ENCODE measurements at regions not wholly inside any gene's neighbourhood (a gene's known extent, or its start where the extent isn't known, plus 50 kb on each side); places are given as distances from the start of the nearest gene placed in this dataset.

GRCh38 chr5:58224221-58224620, 235.7 kb downstream of the PLK2 start:
- Histone ChIP-seq H3K4me3 (replicated peaks; ENCODE audit: insufficient read depth, low read length) (no peak overlapping the region), H3K27ac (replicated peaks) (no peak overlapping the region), H3K27me3 (ENCODE audit: insufficient read depth, poor library complexity, severe bottlenecking) (no peaks in the 10 kb centered on the region)
- no peak for DNase-seq (ENCODE audit: low read depth in 1 of 2, low spot score in 1 of 2)
- no peak for TF ChIP-seq GABPA (IDR thresholded peaks at IDR 0.05; ENCODE audit: low read depth)
- TF ChIP-seq SPI1 (IDR thresholded peaks at IDR 0.05; ENCODE audit: borderline replicate concordance, low read depth), result no peak
- TF ChIP-seq REST (IDR thresholded peaks at IDR 0.05; ENCODE audit: insufficient replicate concordance, low read depth), result no peak
- no peak for TF ChIP-seq POLR2AphosphoS5 (IDR thresholded peaks at IDR 0.05; ENCODE audit: low read depth)
- no peak for TF ChIP-seq CTCF (IDR thresholded peaks at IDR 0.05; ENCODE audit: insufficient read depth, low read length)

GRCh38 chr5:58215364-58215763, 244.5 kb downstream of the PLK2 start:
- no peak for DNase-seq (ENCODE audit: low read depth in 1 of 2, low spot score in 1 of 2)
- H3K27me3 ChIP-seq (ENCODE audit: insufficient read depth, poor library complexity, severe bottlenecking), result no peaks in the 10 kb centered on the region
- no peak overlapping the region for H3K4me3 ChIP-seq (replicated peaks; ENCODE audit: insufficient read depth, low read length)
- no peak for TF ChIP-seq SPI1 (IDR thresholded peaks at IDR 0.05; ENCODE audit: borderline replicate concordance, low read depth)
- no peak for TF ChIP-seq GABPA (IDR thresholded peaks at IDR 0.05; ENCODE audit: low read depth)
- TF ChIP-seq REST (IDR thresholded peaks at IDR 0.05; ENCODE audit: insufficient replicate concordance, low read depth), result no peak
- H3K27ac ChIP-seq (replicated peaks), result no peak overlapping the region

- no peaks in the 10 kb centered on the region for H3K27me3 ChIP-seq (ENCODE audit: insufficient read depth, poor library complexity, severe bottlenecking)
- TF ChIP-seq SPI1 (IDR thresholded peaks at IDR 0.05; ENCODE audit: borderline replicate concordance, low read depth) (no peak), POLR2AphosphoS5 (IDR thresholded peaks at IDR 0.05; ENCODE audit: low read depth) (no peak), GABPA (IDR thresholded peaks at IDR 0.05; ENCODE audit: low read depth) (no peak), REST (IDR thresholded peaks at IDR 0.05; ENCODE audit: insufficient replicate concordance, low read depth) (no peak), CTCF (IDR thresholded peaks at IDR 0.05; ENCODE audit: insufficient read depth, low read length) (no peak)
- H3K4me3 ChIP-seq (replicated peaks; ENCODE audit: insufficient read depth, low read length), result no peak overlapping the region
- H3K27ac ChIP-seq (replicated peaks), result no peak overlapping the region
- DNase-seq (ENCODE audit: low read depth in 1 of 2, low spot score in 1 of 2), result no peak
Observed at GRCh38 chr5:58211441-58211840, 248.4 kb downstream of the PLK2 start.

- H3K27ac ChIP-seq (replicated peaks), result no peak overlapping the region
- H3K4me3 ChIP-seq (replicated peaks; ENCODE audit: insufficient read depth, low read length), result no peak overlapping the region
- DNase-seq (ENCODE audit: low read depth in 1 of 2, low spot score in 1 of 2), result no peak
- TF ChIP-seq CTCF (IDR thresholded peaks at IDR 0.05; ENCODE audit: insufficient read depth, low read length) (no peak), SPI1 (IDR thresholded peaks at IDR 0.05; ENCODE audit: borderline replicate concordance, low read depth) (no peak), POLR2AphosphoS5 (IDR thresholded peaks at IDR 0.05; ENCODE audit: low read depth) (no peak)
- no peaks in the 10 kb centered on the region for H3K27me3 ChIP-seq (ENCODE audit: insufficient read depth, poor library complexity, severe bottlenecking)
Observed at GRCh38 chr5:58208674-58209073, 251.2 kb downstream of the PLK2 start.
